ENCODE measurements at regions not wholly inside any gene's neighbourhood (a gene's known extent, or its start where the extent isn't known, plus 50 kb on each side); places are given as distances from the start of the nearest gene placed in this dataset.

DNA sequence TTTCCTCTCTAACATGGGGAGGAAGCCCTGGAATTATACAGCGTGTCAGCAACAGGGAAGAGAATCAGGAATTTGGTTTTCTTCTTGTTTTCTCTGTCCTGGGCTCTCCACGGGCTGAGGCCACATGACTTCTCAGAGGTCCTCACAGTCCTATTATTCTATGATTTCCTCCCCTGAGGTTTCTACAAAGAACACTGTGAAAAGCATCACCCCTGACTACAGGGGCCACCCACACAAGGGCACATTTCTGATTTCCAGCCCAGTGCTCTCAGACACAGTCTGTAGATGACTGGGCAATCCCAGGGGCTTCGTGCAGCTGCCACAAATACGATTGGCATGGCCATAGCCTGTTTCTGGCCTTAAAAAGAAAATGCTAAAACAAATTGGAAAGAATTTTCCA is 284.9 kb downstream of the CEMIP2 start:
- no peak overlapping the region for H3K27ac ChIP-seq (ENCODE audit: low read depth in 2 of 2, low read length in 2 of 2)
- no peaks in the 10 kb centered on the region for H3K27me3 ChIP-seq (ENCODE audit: control insufficient read depth in 2 of 2, insufficient read depth in 2 of 2, low read length in 2 of 2)
- H3K9me3 ChIP-seq (ENCODE audit: control insufficient read depth in 2 of 2, low read length in 2 of 2), result no peaks in the 10 kb centered on the region
- no peaks in the 10 kb centered on the region for H3K4me1 ChIP-seq (ENCODE audit: control insufficient read depth in 2 of 2, insufficient read depth in 2 of 2, low read length in 2 of 2)
- H3K36me3 ChIP-seq (ENCODE audit: control insufficient read depth in 2 of 2, insufficient read depth in 2 of 2, low read length in 2 of 2), result no peaks in the 10 kb centered on the region
- no peak overlapping the region for H3K4me3 ChIP-seq (ENCODE audit: low read length in 2 of 2)
- H3K9ac ChIP-seq (ENCODE audit: low read depth in 1 of 2, low read length in 2 of 2), result no peak overlapping the region

DNA sequence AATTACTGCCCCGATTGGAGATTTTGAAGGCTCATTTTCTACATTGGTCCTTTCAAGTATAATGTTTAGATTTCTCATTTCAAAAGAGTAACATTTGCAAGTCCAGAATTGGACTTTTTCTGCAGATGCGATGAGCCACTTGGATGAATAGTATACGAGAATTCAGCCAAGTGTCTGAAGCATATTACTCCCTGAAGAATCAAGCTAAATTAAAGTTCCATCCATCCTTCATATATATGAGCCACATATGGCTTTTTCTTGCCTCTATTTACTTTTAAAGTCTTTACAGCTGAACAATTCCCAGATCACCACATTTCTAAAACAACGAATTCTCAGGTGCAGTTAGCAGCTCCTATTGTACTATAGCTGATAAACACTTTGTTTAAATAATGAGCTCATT is 288.7 kb downstream of the CEMIP2 start:
- Histone ChIP-seq H3K27ac (ENCODE audit: low read depth in 2 of 2, low read length in 2 of 2) (no peak overlapping the region), H3K4me3 (ENCODE audit: low read length in 2 of 2) (no peak overlapping the region), H3K27me3 (ENCODE audit: control insufficient read depth in 2 of 2, insufficient read depth in 2 of 2, low read length in 2 of 2) (peaks cover 0 to 1% of the 10 kb centered on the region in 2 donors), H3K9me3 (ENCODE audit: control insufficient read depth in 2 of 2, low read length in 2 of 2) (no peaks in the 10 kb centered on the region), H3K4me1 (ENCODE audit: control insufficient read depth in 2 of 2, insufficient read depth in 2 of 2, low read length in 2 of 2) (no peaks in the 10 kb centered on the region), H3K9ac (ENCODE audit: low read depth in 1 of 2, low read length in 2 of 2) (no peak overlapping the region), H3K36me3 (ENCODE audit: control insufficient read depth in 2 of 2, insufficient read depth in 2 of 2, low read length in 2 of 2) (no peaks in the 10 kb centered on the region)

DNA sequence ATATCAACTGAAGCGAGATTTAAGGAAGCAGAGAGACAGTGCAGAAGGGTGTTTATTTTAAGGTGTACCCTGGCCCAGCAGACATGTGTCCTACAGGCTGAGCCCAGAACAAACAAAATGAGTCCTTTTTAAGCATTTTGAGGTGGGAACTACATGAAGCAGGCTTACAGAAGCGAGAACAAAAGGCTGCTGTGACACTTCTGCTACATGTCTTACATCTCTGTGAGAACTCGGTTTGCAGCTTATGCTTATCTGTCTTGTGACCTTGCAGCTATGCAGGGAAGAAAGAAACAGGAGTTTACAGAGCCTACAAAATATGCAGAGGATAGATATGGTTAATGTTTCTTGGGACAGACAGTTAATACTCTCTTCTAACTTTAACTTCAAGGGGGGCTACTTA is 295.9 kb downstream of the CEMIP2 start:
- no peaks in the 10 kb centered on the region for H3K9me3 ChIP-seq (ENCODE audit: control insufficient read depth in 2 of 2, low read length in 2 of 2)
- H3K4me1 ChIP-seq (ENCODE audit: control insufficient read depth in 2 of 2, insufficient read depth in 2 of 2, low read length in 2 of 2), result no peaks in the 10 kb centered on the region
- H3K4me3 ChIP-seq (ENCODE audit: low read length in 2 of 2), result no peak overlapping the region
- no peaks in the 10 kb centered on the region for H3K36me3 ChIP-seq (ENCODE audit: control insufficient read depth in 2 of 2, insufficient read depth in 2 of 2, low read length in 2 of 2)
- no peak overlapping the region for H3K27ac ChIP-seq (ENCODE audit: low read depth in 2 of 2, low read length in 2 of 2)
- H3K27me3 ChIP-seq (ENCODE audit: control insufficient read depth in 2 of 2, insufficient read depth in 2 of 2, low read length in 2 of 2), result peaks cover 0 to 1% of the 10 kb centered on the region in 2 donors
- no peak overlapping the region for H3K9ac ChIP-seq (ENCODE audit: low read depth in 1 of 2, low read length in 2 of 2)

DNA sequence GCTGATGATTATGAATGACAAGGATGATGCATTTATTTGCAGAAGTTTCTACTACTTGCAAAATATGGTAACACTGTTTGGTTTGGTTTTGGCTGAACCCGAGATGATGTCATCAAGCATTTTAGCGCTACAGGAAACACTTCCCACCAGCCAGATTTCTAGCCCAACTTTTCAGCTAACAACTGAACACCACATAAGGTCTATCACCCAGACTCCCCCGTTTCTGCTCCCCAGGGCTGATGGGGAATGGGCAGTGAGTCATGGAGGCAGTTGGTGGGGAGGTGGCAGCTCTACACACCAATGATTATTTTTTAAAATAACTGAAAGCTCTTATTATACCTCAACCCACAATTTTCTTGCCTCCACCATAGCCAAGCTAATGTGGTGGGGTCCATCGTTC is 302.9 kb downstream of the CEMIP2 start:
- H3K4me1 ChIP-seq (ENCODE audit: control insufficient read depth in 2 of 2, insufficient read depth in 2 of 2, low read length in 2 of 2), result no peaks in the 10 kb centered on the region
- H3K9me3 ChIP-seq (ENCODE audit: control insufficient read depth in 2 of 2, low read length in 2 of 2), result no peaks in the 10 kb centered on the region
- no peaks in the 10 kb centered on the region for H3K36me3 ChIP-seq (ENCODE audit: control insufficient read depth in 2 of 2, insufficient read depth in 2 of 2, low read length in 2 of 2)
- no peak overlapping the region for H3K27ac ChIP-seq (ENCODE audit: low read depth in 2 of 2, low read length in 2 of 2)
- no peaks in the 10 kb centered on the region for H3K27me3 ChIP-seq (ENCODE audit: control insufficient read depth in 2 of 2, insufficient read depth in 2 of 2, low read length in 2 of 2)
- no peak overlapping the region for H3K4me3 ChIP-seq (ENCODE audit: low read length in 2 of 2)
- H3K9ac ChIP-seq (ENCODE audit: low read depth in 1 of 2, low read length in 2 of 2), result no peak overlapping the region

DNA sequence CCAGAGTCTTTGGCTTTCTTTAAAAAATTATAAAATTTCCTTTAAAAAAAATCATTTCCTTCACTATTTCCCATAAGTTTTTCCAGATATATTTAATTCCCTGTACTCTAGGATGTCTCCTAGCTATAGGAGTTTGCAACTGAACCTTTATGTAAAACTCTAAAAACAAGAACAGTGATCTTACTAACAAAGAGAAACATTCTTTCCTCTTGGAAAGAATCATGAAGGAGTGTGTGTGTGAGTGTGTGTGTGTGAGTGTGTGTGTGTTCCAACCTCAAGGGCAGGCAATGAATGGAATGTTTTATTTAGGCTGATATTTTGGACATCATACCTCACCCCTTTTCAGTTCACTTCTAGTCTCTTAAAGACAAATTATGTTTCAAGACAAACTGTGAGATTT is 309.2 kb downstream of the CEMIP2 start:
- Histone ChIP-seq H3K9me3 (ENCODE audit: control insufficient read depth in 2 of 2, low read length in 2 of 2) (no peaks in the 10 kb centered on the region), H3K36me3 (ENCODE audit: control insufficient read depth in 2 of 2, insufficient read depth in 2 of 2, low read length in 2 of 2) (no peaks in the 10 kb centered on the region), H3K4me1 (ENCODE audit: control insufficient read depth in 2 of 2, insufficient read depth in 2 of 2, low read length in 2 of 2) (no peaks in the 10 kb centered on the region), H3K9ac (ENCODE audit: low read depth in 1 of 2, low read length in 2 of 2) (no peak overlapping the region), H3K4me3 (ENCODE audit: low read length in 2 of 2) (no peak overlapping the region), H3K27me3 (ENCODE audit: control insufficient read depth in 2 of 2, insufficient read depth in 2 of 2, low read length in 2 of 2) (no peaks in the 10 kb centered on the region), H3K27ac (ENCODE audit: low read depth in 2 of 2, low read length in 2 of 2) (no peak overlapping the region)

DNA sequence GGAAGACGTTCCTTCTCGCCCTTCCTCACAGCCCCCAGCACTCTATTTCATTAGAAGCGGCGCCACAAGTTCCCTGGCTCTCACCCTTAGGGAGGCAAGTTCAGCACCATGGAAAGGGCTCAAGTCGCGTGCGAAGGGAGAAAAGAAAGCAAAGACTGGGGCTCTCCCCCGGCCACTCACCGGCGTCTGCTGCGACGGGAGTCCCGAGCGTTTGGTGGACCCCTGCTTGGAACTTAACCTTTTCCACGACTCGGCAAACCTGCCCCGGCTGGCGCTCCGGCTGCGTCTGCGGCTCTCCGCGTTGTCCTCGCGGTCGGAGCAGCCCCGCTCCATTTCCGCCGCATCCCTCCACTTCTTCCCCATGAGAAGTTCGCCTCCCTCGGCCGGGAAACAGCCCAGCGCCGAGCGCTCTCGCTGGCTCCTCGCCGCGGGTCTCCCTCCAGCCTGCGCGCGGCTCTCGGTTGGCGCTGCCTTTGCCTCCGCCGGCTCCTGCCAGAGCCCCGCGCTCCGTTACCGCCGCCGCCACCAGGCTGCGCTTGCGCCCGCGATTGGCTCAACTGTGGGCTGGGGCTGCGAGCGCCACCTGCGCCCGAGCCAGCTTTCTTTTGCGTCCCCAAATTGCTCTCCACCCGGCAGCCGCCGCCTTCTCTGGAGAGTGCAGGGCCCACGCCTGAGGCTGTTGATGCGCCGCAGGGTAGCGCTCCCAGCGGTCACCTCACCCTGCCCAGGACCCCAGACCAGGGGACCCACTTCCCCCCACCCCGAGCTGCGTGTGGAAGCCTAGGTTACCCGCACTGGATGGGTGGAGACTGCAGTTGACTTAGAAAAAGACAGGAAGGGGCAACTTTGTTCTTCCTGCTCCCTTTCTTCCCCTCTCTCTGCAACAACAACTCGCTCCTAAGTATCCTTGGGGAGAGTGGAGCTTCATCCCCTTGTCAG is 321.6 kb downstream of the CEMIP2 start:
- H3K4me1 ChIP-seq (ENCODE audit: control insufficient read depth in 2 of 2, insufficient read depth in 2 of 2, low read length in 2 of 2), result no peaks in the 10 kb centered on the region
- H3K9ac ChIP-seq (ENCODE audit: low read depth in 1 of 2, low read length in 2 of 2), result no peak overlapping the region
- peak overlapping the region; percentile 56 to 62 for H3K4me3 ChIP-seq (ENCODE audit: low read length in 2 of 2)
- H3K27me3 ChIP-seq (ENCODE audit: control insufficient read depth in 2 of 2, insufficient read depth in 2 of 2, low read length in 2 of 2), result peaks cover 13 to 22% of the 10 kb centered on the region in 2 donors
- H3K27ac ChIP-seq (ENCODE audit: low read depth in 2 of 2, low read length in 2 of 2), result no peak overlapping the region
- no peaks in the 10 kb centered on the region for H3K9me3 ChIP-seq (ENCODE audit: control insufficient read depth in 2 of 2, low read length in 2 of 2)
- H3K36me3 ChIP-seq (ENCODE audit: control insufficient read depth in 2 of 2, insufficient read depth in 2 of 2, low read length in 2 of 2), result no peaks in the 10 kb centered on the region

DNA sequence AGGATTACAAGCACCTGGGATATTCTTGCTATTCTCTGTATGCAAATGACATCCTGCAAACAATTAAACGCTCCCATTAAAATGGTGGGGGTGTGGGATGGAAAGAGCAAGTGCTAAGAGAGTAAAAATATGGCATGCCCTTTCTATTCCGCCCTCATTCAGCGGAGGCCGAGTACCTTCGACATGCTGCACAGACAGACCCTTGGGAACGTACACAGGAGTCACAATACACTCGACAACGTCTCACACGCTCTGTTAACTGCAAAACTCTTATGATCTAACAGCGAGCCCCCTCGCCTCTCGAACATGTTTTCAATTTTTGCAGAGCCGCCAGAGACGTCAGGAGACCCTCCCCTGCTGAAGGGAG is 322.2 kb downstream of the CEMIP2 start:
- Histone ChIP-seq H3K4me1 (ENCODE audit: control insufficient read depth in 2 of 2, insufficient read depth in 2 of 2, low read length in 2 of 2) (no peaks in the 10 kb centered on the region), H3K9ac (ENCODE audit: low read depth in 1 of 2, low read length in 2 of 2) (no peak overlapping the region), H3K4me3 (ENCODE audit: low read length in 2 of 2) (peak overlapping the region in 1 of 2 donors; percentile 56), H3K27me3 (ENCODE audit: control insufficient read depth in 2 of 2, insufficient read depth in 2 of 2, low read length in 2 of 2) (peaks cover 13 to 22% of the 10 kb centered on the region in 2 donors), H3K27ac (ENCODE audit: low read depth in 2 of 2, low read length in 2 of 2) (no peak overlapping the region), H3K9me3 (ENCODE audit: control insufficient read depth in 2 of 2, low read length in 2 of 2) (no peaks in the 10 kb centered on the region), H3K36me3 (ENCODE audit: control insufficient read depth in 2 of 2, insufficient read depth in 2 of 2, low read length in 2 of 2) (no peaks in the 10 kb centered on the region)

DNA sequence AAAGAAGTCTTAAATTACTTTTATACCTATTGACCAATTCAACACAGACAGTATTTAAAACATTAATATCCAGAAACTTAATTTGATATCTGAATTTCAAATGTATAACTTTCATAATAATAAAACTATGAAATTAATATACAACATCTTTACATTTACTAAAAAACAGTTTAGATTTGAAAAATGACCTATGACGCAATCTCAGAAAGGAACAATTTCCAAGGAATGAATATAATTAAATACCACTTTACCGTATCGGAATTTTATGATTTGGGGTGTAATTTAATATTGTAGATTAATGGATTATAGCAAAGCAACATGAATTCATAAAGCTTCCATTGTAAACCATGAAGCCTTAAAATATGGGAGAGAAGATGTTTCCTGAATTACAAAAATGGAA is 321.5 kb upstream of the TRPM3 start:
- Histone ChIP-seq H3K4me3 (ENCODE audit: low read length in 2 of 2) (no peak overlapping the region), H3K4me1 (ENCODE audit: control insufficient read depth in 2 of 2, insufficient read depth in 2 of 2, low read length in 2 of 2) (no peaks in the 10 kb centered on the region), H3K9me3 (ENCODE audit: control insufficient read depth in 2 of 2, low read length in 2 of 2) (no peaks in the 10 kb centered on the region), H3K9ac (ENCODE audit: low read depth in 1 of 2, low read length in 2 of 2) (no peak overlapping the region), H3K36me3 (ENCODE audit: control insufficient read depth in 2 of 2, insufficient read depth in 2 of 2, low read length in 2 of 2) (no peaks in the 10 kb centered on the region), H3K27me3 (ENCODE audit: control insufficient read depth in 2 of 2, insufficient read depth in 2 of 2, low read length in 2 of 2) (peaks cover 13 to 15% of the 10 kb centered on the region in 2 donors), H3K27ac (ENCODE audit: low read depth in 2 of 2, low read length in 2 of 2) (no peak overlapping the region)

DNA sequence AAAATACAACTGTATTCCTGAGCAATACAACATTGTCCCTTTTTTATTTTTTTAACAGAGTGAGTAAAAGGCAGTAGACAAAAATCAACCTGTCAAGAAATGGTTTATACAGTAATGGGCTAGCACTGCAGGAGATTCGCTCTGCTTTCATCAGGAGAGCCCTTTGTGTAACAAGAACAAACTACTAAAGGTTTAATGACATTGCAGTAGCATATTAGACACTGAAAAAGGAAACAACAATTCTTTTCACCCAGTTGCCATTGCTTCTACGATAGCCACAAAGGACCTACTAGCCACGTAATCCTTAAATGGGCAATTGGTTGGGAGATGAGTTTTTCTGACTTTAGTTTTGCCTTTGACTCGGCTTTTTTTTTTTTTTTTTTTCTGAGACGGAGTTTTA is 319.8 kb upstream of the TRPM3 start:
- Histone ChIP-seq H3K27me3 (ENCODE audit: control insufficient read depth in 2 of 2, insufficient read depth in 2 of 2, low read length in 2 of 2) (peaks cover 4 to 5% of the 10 kb centered on the region in 2 donors), H3K27ac (ENCODE audit: low read depth in 2 of 2, low read length in 2 of 2) (no peak overlapping the region), H3K4me1 (ENCODE audit: control insufficient read depth in 2 of 2, insufficient read depth in 2 of 2, low read length in 2 of 2) (no peaks in the 10 kb centered on the region), H3K9ac (ENCODE audit: low read depth in 1 of 2, low read length in 2 of 2) (no peak overlapping the region), H3K36me3 (ENCODE audit: control insufficient read depth in 2 of 2, insufficient read depth in 2 of 2, low read length in 2 of 2) (no peaks in the 10 kb centered on the region), H3K9me3 (ENCODE audit: control insufficient read depth in 2 of 2, low read length in 2 of 2) (no peaks in the 10 kb centered on the region), H3K4me3 (ENCODE audit: low read length in 2 of 2) (no peak overlapping the region)

DNA sequence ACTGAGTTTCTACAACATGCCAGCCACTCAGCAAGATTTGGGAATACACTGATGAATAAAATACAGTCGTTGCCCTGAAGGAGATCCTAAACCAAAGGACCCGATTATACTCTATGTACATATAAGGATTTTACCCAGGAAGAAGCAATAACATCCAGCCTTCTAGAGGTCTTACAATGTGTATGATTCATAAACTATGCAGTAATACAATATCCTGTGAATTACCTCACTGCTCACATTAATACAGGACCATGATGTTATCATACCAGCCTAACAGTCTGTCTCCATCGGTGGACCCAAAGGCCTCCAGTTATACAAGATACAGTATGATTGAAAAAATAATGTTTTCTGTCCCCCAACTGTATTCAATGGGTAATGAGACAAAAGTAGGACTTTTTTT is 310.5 kb upstream of the TRPM3 start:
- Histone ChIP-seq H3K27ac (ENCODE audit: low read depth in 2 of 2, low read length in 2 of 2) (no peak overlapping the region), H3K36me3 (ENCODE audit: control insufficient read depth in 2 of 2, insufficient read depth in 2 of 2, low read length in 2 of 2) (no peaks in the 10 kb centered on the region)

More for the DNA sequence above, 310.5 kb upstream of the TRPM3 start:
- no peaks in the 10 kb centered on the region for H3K9me3 ChIP-seq (ENCODE audit: control insufficient read depth in 2 of 2, low read length in 2 of 2)
- no peak overlapping the region for H3K9ac ChIP-seq (ENCODE audit: low read depth in 1 of 2, low read length in 2 of 2)
- H3K27me3 ChIP-seq (ENCODE audit: control insufficient read depth in 2 of 2, insufficient read depth in 2 of 2, low read length in 2 of 2), result no peaks in the 10 kb centered on the region
- H3K4me1 ChIP-seq (ENCODE audit: control insufficient read depth in 2 of 2, insufficient read depth in 2 of 2, low read length in 2 of 2), result no peaks in the 10 kb centered on the region
- no peak overlapping the region for H3K4me3 ChIP-seq (ENCODE audit: low read length in 2 of 2)

All from mucosa of rectum (tissue), 2 donors.